ENCODE measurements at regions not wholly inside any gene's neighbourhood (a gene's known extent, or its start where the extent isn't known, plus 50 kb on each side); places are given as distances from the start of the nearest gene placed in this dataset. TPM values are rescaled to one million over a fixed set of nuclear protein-coding genes. Genes with fewer than 3 reads are reported as not detected.

DNA sequence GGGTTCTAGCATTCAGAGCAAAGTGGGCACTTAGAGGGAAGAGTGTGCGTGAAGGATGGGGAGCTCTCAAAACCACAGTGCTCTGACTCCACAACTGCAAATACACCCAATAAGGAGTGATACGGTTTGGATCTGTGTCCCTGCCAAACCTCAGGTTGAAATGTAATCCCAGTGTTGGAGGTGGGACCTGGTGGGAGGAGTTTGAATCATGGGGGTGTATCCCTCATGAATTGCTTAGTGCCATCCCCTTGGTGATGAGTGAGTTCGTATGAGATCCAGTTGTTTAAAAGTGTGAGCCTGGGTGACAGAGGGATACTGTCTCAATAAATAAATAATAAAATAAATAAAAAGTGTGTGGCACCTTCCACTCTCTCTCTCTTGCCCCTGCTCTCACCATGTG lies 50.3 kb upstream of the CCDC85A start (continued):
- TF ChIP-seq NR2C2 (CRISPR knock-in tag; IDR thresholded peaks at IDR 0.05) (no peak), HMGA2 (CRISPR knock-in tag; IDR thresholded peaks at IDR 0.05) (no peak), MXD4 (CRISPR knock-in tag; IDR thresholded peaks at IDR 0.05; ENCODE audit: borderline replicate concordance) (no peak)
- TF ChIP-seq, protein P1, sequence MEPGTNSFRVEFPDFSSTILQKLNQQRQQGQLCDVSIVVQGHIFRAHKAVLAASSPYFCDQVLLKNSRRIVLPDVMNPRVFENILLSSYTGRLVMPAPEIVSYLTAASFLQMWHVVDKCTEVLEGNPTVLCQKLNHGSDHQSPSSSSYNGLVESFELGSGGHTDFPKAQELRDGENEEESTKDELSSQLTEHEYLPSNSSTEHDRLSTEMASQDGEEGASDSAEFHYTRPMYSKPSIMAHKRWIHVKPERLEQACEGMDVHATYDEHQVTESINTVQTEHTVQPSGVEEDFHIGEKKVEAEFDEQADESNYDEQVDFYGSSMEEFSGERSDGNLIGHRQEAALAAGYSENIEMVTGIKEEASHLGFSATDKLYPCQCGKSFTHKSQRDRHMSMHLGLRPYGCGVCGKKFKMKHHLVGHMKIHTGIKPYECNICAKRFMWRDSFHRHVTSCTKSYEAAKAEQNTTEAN (CRISPR knock-in tag; IDR thresholded peaks at IDR 0.05), result no peak
- TF ChIP-seq, protein P2, sequence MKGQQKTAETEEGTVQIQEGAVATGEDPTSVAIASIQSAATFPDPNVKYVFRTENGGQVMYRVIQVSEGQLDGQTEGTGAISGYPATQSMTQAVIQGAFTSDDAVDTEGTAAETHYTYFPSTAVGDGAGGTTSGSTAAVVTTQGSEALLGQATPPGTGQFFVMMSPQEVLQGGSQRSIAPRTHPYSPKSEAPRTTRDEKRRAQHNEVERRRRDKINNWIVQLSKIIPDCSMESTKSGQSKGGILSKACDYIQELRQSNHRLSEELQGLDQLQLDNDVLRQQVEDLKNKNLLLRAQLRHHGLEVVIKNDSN (CRISPR knock-in tag; IDR thresholded peaks at IDR 0.05), result no peak
- TF ChIP-seq, protein P3, sequence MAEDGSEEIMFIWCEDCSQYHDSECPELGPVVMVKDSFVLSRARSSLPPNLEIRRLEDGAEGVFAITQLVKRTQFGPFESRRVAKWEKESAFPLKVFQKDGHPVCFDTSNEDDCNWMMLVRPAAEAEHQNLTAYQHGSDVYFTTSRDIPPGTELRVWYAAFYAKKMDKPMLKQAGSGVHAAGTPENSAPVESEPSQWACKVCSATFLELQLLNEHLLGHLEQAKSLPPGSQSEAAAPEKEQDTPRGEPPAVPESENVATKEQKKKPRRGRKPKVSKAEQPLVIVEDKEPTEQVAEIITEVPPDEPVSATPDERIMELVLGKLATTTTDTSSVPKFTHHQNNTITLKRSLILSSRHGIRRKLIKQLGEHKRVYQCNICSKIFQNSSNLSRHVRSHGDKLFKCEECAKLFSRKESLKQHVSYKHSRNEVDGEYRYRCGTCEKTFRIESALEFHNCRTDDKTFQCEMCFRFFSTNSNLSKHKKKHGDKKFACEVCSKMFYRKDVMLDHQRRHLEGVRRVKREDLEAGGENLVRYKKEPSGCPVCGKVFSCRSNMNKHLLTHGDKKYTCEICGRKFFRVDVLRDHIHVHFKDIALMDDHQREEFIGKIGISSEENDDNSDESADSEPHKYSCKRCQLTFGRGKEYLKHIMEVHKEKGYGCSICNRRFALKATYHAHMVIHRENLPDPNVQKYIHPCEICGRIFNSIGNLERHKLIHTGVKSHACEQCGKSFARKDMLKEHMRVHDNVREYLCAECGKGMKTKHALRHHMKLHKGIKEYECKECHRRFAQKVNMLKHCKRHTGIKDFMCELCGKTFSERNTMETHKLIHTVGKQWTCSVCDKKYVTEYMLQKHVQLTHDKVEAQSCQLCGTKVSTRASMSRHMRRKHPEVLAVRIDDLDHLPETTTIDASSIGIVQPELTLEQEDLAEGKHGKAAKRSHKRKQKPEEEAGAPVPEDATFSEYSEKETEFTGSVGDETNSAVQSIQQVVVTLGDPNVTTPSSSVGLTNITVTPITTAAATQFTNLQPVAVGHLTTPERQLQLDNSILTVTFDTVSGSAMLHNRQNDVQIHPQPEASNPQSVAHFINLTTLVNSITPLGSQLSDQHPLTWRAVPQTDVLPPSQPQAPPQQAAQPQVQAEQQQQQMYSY (CRISPR knock-in tag; IDR thresholded peaks at IDR 0.05), result no peak
- TF ChIP-seq, protein P4, sequence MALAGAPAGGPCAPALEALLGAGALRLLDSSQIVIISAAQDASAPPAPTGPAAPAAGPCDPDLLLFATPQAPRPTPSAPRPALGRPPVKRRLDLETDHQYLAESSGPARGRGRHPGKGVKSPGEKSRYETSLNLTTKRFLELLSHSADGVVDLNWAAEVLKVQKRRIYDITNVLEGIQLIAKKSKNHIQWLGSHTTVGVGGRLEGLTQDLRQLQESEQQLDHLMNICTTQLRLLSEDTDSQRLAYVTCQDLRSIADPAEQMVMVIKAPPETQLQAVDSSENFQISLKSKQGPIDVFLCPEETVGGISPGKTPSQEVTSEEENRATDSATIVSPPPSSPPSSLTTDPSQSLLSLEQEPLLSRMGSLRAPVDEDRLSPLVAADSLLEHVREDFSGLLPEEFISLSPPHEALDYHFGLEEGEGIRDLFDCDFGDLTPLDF (CRISPR knock-in tag; IDR thresholded peaks at IDR 0.05), result no peak

DNA sequence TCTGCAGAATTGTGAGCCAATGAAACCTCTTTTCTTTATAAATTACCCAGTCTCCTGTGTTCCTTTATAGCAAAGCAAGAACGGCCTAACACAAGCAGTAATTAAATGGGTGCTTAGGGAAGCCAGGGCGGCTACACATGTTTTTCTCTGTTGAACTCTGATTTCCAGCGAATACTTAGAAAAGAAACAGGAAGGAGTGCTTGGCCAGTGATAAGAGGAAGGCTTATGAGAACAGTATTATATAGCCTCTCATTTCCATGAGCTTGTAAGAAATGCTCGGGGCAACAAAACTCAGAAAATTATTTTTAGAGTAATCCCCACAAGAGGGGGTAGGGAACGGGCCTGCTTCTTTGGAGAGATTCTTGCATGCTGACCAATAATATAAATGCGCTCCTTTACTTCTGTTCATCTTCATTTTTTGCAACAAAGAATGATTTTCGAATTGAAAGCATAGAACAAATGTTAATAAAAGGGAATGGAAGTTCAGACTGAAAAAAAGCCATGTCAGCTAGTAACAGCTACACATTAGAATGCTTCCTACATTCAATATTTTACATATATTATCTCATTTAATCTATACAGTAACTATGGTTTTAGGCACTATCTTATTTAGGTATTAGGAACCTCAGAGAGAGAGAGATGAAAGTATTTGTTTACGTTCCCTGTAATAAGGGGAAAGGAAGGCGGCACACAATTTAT lies 49.7 kb upstream of the CCDC85A start:
- POLR2A ChIA-PET, result no interaction called here
- Mint-ChIP-seq H3K36me3 (peaks cover 15% of the 10 kb centered on the region), H3K4me1 (peaks cover 4% of the 10 kb centered on the region; the same call in 1 of the 2 replicates), H3K27ac (no peak overlapping the region), H3K4me3 (no peak overlapping the region), H3K27me3 (ENCODE audit: low read depth) (no peaks in the 10 kb centered on the region), H3K9me3 (peaks cover 18% of the 10 kb centered on the region)
- TF ChIP-seq, protein P5, sequence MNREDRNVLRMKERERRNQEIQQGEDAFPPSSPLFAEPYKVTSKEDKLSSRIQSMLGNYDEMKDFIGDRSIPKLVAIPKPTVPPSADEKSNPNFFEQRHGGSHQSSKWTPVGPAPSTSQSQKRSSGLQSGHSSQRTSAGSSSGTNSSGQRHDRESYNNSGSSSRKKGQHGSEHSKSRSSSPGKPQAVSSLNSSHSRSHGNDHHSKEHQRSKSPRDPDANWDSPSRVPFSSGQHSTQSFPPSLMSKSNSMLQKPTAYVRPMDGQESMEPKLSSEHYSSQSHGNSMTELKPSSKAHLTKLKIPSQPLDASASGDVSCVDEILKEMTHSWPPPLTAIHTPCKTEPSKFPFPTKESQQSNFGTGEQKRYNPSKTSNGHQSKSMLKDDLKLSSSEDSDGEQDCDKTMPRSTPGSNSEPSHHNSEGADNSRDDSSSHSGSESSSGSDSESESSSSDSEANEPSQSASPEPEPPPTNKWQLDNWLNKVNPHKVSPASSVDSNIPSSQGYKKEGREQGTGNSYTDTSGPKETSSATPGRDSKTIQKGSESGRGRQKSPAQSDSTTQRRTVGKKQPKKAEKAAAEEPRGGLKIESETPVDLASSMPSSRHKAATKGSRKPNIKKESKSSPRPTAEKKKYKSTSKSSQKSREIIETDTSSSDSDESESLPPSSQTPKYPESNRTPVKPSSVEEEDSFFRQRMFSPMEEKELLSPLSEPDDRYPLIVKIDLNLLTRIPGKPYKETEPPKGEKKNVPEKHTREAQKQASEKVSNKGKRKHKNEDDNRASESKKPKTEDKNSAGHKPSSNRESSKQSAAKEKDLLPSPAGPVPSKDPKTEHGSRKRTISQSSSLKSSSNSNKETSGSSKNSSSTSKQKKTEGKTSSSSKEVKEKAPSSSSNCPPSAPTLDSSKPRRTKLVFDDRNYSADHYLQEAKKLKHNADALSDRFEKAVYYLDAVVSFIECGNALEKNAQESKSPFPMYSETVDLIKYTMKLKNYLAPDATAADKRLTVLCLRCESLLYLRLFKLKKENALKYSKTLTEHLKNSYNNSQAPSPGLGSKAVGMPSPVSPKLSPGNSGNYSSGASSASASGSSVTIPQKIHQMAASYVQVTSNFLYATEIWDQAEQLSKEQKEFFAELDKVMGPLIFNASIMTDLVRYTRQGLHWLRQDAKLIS (CRISPR knock-in tag; IDR thresholded peaks at IDR 0.05; ENCODE audit: borderline replicate concordance), result no peak
- TF ChIP-seq, protein P6, sequence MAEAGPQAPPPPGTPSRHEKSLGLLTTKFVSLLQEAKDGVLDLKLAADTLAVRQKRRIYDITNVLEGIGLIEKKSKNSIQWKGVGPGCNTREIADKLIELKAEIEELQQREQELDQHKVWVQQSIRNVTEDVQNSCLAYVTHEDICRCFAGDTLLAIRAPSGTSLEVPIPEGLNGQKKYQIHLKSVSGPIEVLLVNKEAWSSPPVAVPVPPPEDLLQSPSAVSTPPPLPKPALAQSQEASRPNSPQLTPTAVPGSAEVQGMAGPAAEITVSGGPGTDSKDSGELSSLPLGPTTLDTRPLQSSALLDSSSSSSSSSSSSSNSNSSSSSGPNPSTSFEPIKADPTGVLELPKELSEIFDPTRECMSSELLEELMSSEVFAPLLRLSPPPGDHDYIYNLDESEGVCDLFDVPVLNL (CRISPR knock-in tag; IDR thresholded peaks at IDR 0.05; ENCODE audit: borderline replicate concordance, low read depth), result no peak
- TF ChIP-seq TP53 (CRISPR knock-in tag; IDR thresholded peaks at IDR 0.05) (no peak), ZNF138 (CRISPR knock-in tag; conservative IDR thresholded peaks at IDR 0.05) (no peak)
- CTCF ChIA-PET, result interaction anchor here (1.5 kb wide), 1 partner anchor 50 kb away, joined by 3 read pairs; the partner anchor contains the start of gene CCDC85A
- ATAC-seq, result no peak
- no peak for DNase-seq (ENCODE audit: low spot score)

Small RNA genes lying in the stretch of these regions (microRNA-seq; reads per million reads assigned to microRNA genes)
- gene MIR216A (ENCODE audit: borderline number of aligned reads), result not detected
- gene MIR216B (ENCODE audit: borderline number of aligned reads), result not detected
- not detected for gene MIR217 (ENCODE audit: borderline number of aligned reads)
